IMR-90 (cell line): ENCODE measurements at regions not wholly inside any gene's neighbourhood (a gene's known extent, or its start where the extent isn't known, plus 50 kb on each side); places are given as distances from the start of the nearest gene placed in this dataset.

Source experiments
- BHLHE40 ChIP-seq: fragments of 150-350 bp; IDR thresholded peaks from 2 replicates; pipeline ENCODE4 v1.6.1; 2016; ENCODE audit warnings: mild to moderate bottlenecking, low read depth, low read length
- CEBPB ChIP-seq: IDR thresholded peaks from 2 replicates; pipeline ENCODE4 v1.6.1; 2012; ENCODE audit warnings: low read depth, low read length, improper control_type of control experiment
- CHD1 ChIP-seq: IDR thresholded peaks from 2 replicates; pipeline ENCODE4 v1.6.1; 2012; ENCODE audit warnings: low read depth, low read length, improper control_type of control experiment
- CTCF ChIP-seq: conservative IDR thresholded peaks from 2 replicates; pipeline ENCODE4 v1.5.1; 2012; ENCODE audit warnings: mild to moderate bottlenecking, low read depth, low read length, improper control_type of control experiment
- ELK1 ChIP-seq: fragments of 150-350 bp; IDR thresholded peaks from 2 replicates; pipeline ENCODE4 v1.6.1; 2016; ENCODE audit warnings: low read depth, mild to moderate bottlenecking, low read length, moderate library complexity, borderline replicate concordance
- MAFK ChIP-seq: IDR thresholded peaks from 2 replicates; pipeline ENCODE4 v1.6.1; 2012; ENCODE audit warnings: low read depth, low read length, improper control_type of control experiment
- MAZ ChIP-seq: IDR thresholded peaks from 2 replicates; pipeline ENCODE4 v1.6.1; 2012; ENCODE audit warnings: low read depth, mild to moderate bottlenecking, low read length, improper control_type of control experiment, moderate library complexity, borderline replicate concordance
- MXI1 ChIP-seq: IDR thresholded peaks from 2 replicates; pipeline ENCODE4 v1.6.1; 2012; ENCODE audit warnings: low read depth, mild to moderate bottlenecking, low read length, moderate library complexity, borderline replicate concordance
- NFE2L2 ChIP-seq: fragments of 150-350 bp; IDR thresholded peaks from 2 replicates; pipeline ENCODE4 v1.6.1; 2016; ENCODE audit warnings: low read depth, mild to moderate bottlenecking, low read length
- POLR2A ChIP-seq: IDR thresholded peaks from 2 replicates; pipeline ENCODE4 v1.6.1; 2012; ENCODE audit warnings: mild to moderate bottlenecking, low read depth, low read length
- RAD21 ChIP-seq: IDR thresholded peaks from 2 replicates; pipeline ENCODE4 v1.6.1; 2012; ENCODE audit warnings: low read length, improper control_type of control experiment
- RCOR1 ChIP-seq: IDR thresholded peaks from 2 replicates; pipeline ENCODE4 v1.6.1; 2012; ENCODE audit warnings: mild to moderate bottlenecking, low read length, improper control_type of control experiment; ENCODE audit not compliant: insufficient replicate concordance
- RFX5 ChIP-seq: IDR thresholded peaks from 2 replicates; pipeline ENCODE4 v1.8.0; 2012; ENCODE audit warnings: low read depth, mild to moderate bottlenecking, low read length, moderate library complexity
- USF2 ChIP-seq: fragments of 150-350 bp; IDR thresholded peaks from 2 replicates; pipeline ENCODE4 v1.6.1; 2017; ENCODE audit warnings: mild to moderate bottlenecking, antibody characterized with exemption, low read length, low read depth

GRCh38 chr3:110625201-110625747, 446.3 kb upstream of the NECTIN3 start:
- TF ChIP-seq CTCF: no peak
- no peak for TF ChIP-seq RAD21
- no peak for TF ChIP-seq MXI1
- TF ChIP-seq POLR2A: no peak
- no peak for TF ChIP-seq USF2
- TF ChIP-seq MAFK: no peak
- no peak for TF ChIP-seq NFE2L2
- no peak for TF ChIP-seq MAZ
- no peak for TF ChIP-seq CEBPB
- TF ChIP-seq RCOR1: no peak
- TF ChIP-seq RFX5: no peak
- no peak for TF ChIP-seq BHLHE40
- no peak for TF ChIP-seq CHD1
- TF ChIP-seq ELK1: no peak
